ENCODE measurements at regions not wholly inside any gene's neighbourhood (a gene's known extent, or its start where the extent isn't known, plus 50 kb on each side); places are given as distances from the start of the nearest gene placed in this dataset.

DNA sequence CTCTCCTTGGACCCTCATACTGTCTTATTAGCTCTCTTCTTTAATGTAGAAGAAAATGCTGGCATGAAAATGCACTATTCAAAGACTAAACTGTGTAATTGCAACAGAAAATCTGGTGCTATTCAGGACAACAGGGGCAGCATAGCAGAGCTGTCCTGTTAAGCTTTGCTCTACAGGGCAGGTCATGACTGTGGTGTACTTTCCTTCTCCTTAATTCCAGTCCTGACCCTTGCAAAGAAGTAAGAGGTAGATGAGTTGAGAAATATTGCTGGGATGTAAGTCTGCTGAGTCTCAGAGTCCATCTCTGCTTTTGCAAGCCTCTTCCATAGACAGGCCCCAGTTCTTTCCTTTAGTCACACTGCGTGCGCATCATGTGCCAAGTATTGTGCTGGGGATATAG lies 52.6 kb upstream of the STK38L start:
- DNase-seq (ENCODE audit: low read depth, low spot score) = no peak
- dilution Hi-C loops (cut with MboI; ENCODE audit: extremely low pct_ligation_motif_present, low sequenced_read_pairs) = no loop called here
- Histone ChIP-seq H3K9ac (replicated peaks; ENCODE audit: extremely low read depth, insufficient read depth, low read length) (no peak overlapping the region), H3K9me3 (replicated peaks; ENCODE audit: control insufficient read depth, insufficient read depth, low read length) (no peaks in the 10 kb centered on the region), H3K27ac (ENCODE audit: insufficient read depth, low read depth, low read length) (no peak overlapping the region), H3K4me1 (ENCODE audit: control insufficient read depth, extremely low read depth, insufficient read depth, low read length) (peaks cover 3% of the 10 kb centered on the region), H4K20me1 (replicated peaks; ENCODE audit: control insufficient read depth, extremely low read depth, insufficient read depth, low read length) (no peaks in the 10 kb centered on the region), H3K9me1 (replicated peaks; ENCODE audit: control insufficient read depth, extremely low read depth, insufficient read depth, low read length) (no peaks in the 10 kb centered on the region), H2AFZ (ENCODE audit: low read depth, low read length) (no peak overlapping the region), H3K4me2 (ENCODE audit: insufficient read depth, low read length) (no peak overlapping the region), H3K4me3 (replicated peaks in 1 of 3; ENCODE audit: insufficient read depth in 1 of 3, low read depth in 1 of 3, low read length in 3 of 3) (no peak overlapping the region), H3K79me2 (ENCODE audit: control insufficient read depth, insufficient read depth, low read length) (no peaks in the 10 kb centered on the region), H3K27me3 (ENCODE audit: control insufficient read depth in 2 of 2, insufficient read depth in 2 of 2, low read length in 2 of 2) (no peaks in the 10 kb centered on the region), H3K36me3 (ENCODE audit: control insufficient read depth in 2 of 2, extremely low read depth in 1 of 2, insufficient read depth in 2 of 2, low read length in 2 of 2) (no peaks in the 10 kb centered on the region)
- intact Hi-C loops (cut with micrococcal nuclease) = no loop called here
- ChIA-PET CTCF (interaction anchor here (1.7 kb wide), 1 partner anchor 16 kb away, joined by 3 read pairs; no protein-coding TSS in a partner anchor), POLR2A (no interaction called here)
- no TSS peak for BruUV-seq (replicated peaks)
- TF ChIP-seq JUN (IDR thresholded peaks at IDR 0.05; ENCODE audit: borderline replicate concordance, insufficient read depth, insufficient read length, low read depth) (no peak), GATA2 (IDR thresholded peaks at IDR 0.05; ENCODE audit: insufficient read depth, insufficient read length, low read depth, low read length) (no peak), EZH2 (IDR thresholded peaks at IDR 0.05; ENCODE audit: borderline replicate concordance, low read depth, low read length, severe bottlenecking) (no peak)
- TF ChIP-seq, protein P1, sequence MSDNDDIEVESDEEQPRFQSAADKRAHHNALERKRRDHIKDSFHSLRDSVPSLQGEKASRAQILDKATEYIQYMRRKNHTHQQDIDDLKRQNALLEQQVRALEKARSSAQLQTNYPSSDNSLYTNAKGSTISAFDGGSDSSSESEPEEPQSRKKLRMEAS (IDR thresholded peaks at IDR 0.05; ENCODE audit: insufficient read depth, insufficient read length) = no peak
- FAIRE-seq = no peak

DNA sequence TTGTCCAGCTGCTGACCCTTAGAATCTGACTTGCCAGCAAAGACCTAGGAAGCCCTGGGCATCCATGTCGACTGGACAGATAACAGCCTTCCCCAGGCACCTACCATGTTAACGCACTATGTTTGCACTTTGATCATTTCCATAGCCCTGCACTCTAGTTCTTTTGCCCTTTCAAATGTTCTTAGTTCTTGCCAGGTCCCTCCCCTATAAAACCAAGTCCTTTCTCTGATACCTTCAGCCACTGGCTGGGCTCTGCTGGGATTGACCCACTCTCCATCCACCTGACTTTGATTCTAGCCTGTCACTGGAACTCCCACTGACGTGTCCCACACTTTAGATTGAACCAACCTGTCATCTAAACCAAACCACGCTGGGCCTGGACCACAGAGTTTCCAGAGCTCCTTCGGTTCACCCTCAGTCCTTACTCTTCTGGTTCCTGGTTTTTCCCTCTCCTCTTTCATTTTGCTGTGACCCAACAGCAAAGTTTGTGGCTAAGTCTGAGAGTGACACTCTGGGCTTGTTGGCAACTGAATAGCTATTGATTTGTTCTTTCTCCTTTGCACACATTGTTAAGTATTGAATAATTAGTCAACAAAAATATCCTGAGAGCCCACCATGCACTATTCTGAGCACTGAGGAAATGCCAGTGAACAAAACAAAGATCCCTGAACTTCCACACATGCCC lies 51.8 kb upstream of the STK38L start:
- FAIRE-seq (no peak), DNase-seq (ENCODE audit: low read depth, low spot score) (no peak)
- Histone ChIP-seq H3K4me2 (ENCODE audit: insufficient read depth, low read length) (no peak overlapping the region), H4K20me1 (replicated peaks; ENCODE audit: control insufficient read depth, extremely low read depth, insufficient read depth, low read length) (no peaks in the 10 kb centered on the region), H3K4me1 (ENCODE audit: control insufficient read depth, extremely low read depth, insufficient read depth, low read length) (peaks cover 2% of the 10 kb centered on the region), H3K27ac (ENCODE audit: insufficient read depth, low read depth, low read length) (no peak overlapping the region), H3K27me3 (ENCODE audit: control insufficient read depth in 2 of 2, insufficient read depth in 2 of 2, low read length in 2 of 2) (no peaks in the 10 kb centered on the region), H3K9ac (replicated peaks; ENCODE audit: extremely low read depth, insufficient read depth, low read length) (no peak overlapping the region), H3K79me2 (ENCODE audit: control insufficient read depth, insufficient read depth, low read length) (no peaks in the 10 kb centered on the region), H3K36me3 (ENCODE audit: control insufficient read depth in 2 of 2, extremely low read depth in 1 of 2, insufficient read depth in 2 of 2, low read length in 2 of 2) (no peaks in the 10 kb centered on the region), H2AFZ (ENCODE audit: low read depth, low read length) (no peak overlapping the region), H3K4me3 (replicated peaks in 1 of 3; ENCODE audit: insufficient read depth in 1 of 3, low read depth in 1 of 3, low read length in 3 of 3) (no peak overlapping the region), H3K9me3 (replicated peaks; ENCODE audit: control insufficient read depth, insufficient read depth, low read length) (no peaks in the 10 kb centered on the region), H3K9me1 (replicated peaks; ENCODE audit: control insufficient read depth, extremely low read depth, insufficient read depth, low read length) (no peaks in the 10 kb centered on the region)
- intact Hi-C loops (cut with micrococcal nuclease) (no loop called here), dilution Hi-C loops (cut with MboI; ENCODE audit: extremely low pct_ligation_motif_present, low sequenced_read_pairs) (no loop called here)
- CTCF ChIA-PET = interaction anchor here (1.5 to 1.7 kb wide), 2 partner anchors 16 to 114 kb away, joined by 3 to 6 read pairs; no protein-coding TSS in a partner anchor
- BruUV-seq (replicated peaks) = no TSS peak
- TF ChIP-seq JUN (IDR thresholded peaks at IDR 0.05; ENCODE audit: borderline replicate concordance, insufficient read depth, insufficient read length, low read depth) (no peak), EZH2 (IDR thresholded peaks at IDR 0.05; ENCODE audit: borderline replicate concordance, low read depth, low read length, severe bottlenecking) (no peak), POLR2A (IDR thresholded peaks at IDR 0.05; ENCODE audit: low read depth, low read length) (no peak), GATA2 (IDR thresholded peaks at IDR 0.05; ENCODE audit: insufficient read depth, insufficient read length, low read depth, low read length) (no peak), POLR2AphosphoS5 (IDR thresholded peaks at IDR 0.05; ENCODE audit: insufficient read depth, low read depth, low read length) (no peak), FOS (IDR thresholded peaks at IDR 0.05; ENCODE audit: borderline replicate concordance, insufficient read depth, low read length) (no peak), MYC (IDR thresholded peaks at IDR 0.05; ENCODE audit: low read depth, low read length) (no peak)
- TF ChIP-seq, protein P1 (IDR thresholded peaks at IDR 0.05; ENCODE audit: insufficient read depth, insufficient read length) = no peak
- TF ChIP-seq, protein P2, sequence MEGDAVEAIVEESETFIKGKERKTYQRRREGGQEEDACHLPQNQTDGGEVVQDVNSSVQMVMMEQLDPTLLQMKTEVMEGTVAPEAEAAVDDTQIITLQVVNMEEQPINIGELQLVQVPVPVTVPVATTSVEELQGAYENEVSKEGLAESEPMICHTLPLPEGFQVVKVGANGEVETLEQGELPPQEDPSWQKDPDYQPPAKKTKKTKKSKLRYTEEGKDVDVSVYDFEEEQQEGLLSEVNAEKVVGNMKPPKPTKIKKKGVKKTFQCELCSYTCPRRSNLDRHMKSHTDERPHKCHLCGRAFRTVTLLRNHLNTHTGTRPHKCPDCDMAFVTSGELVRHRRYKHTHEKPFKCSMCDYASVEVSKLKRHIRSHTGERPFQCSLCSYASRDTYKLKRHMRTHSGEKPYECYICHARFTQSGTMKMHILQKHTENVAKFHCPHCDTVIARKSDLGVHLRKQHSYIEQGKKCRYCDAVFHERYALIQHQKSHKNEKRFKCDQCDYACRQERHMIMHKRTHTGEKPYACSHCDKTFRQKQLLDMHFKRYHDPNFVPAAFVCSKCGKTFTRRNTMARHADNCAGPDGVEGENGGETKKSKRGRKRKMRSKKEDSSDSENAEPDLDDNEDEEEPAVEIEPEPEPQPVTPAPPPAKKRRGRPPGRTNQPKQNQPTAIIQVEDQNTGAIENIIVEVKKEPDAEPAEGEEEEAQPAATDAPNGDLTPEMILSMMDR (IDR thresholded peaks at IDR 0.05; ENCODE audit: extremely low read depth in 1 of 2, insufficient read depth in 1 of 2, low read depth in 1 of 2, low read length in 2 of 2) = no peak
- POLR2A ChIA-PET = no interaction called here

All from endothelial cell of umbilical vein (primary cell).